ENCODE measurements at regions not wholly inside any gene's neighbourhood (a gene's known extent, or its start where the extent isn't known, plus 50 kb on each side); places are given as distances from the start of the nearest gene placed in this dataset.

DNA sequence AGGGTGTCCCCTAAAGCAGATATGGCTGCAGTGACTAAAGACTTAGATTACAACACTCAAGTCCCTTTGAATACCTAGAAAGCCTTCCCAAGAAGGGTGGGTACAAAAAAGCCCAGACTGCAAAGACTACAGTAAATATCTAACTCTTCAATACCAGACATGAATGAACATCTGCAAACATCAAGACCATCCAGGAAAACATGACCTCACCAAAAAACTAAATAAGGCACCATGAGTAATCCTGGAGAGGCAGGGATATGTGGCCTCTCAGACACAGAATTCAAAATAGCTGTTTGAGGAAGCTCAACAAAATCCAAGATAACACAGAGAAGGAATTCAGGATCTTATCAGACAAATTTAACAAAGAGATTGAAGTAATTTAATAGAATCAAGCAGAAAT, 138.2 kb upstream of the OTOS start (continued):
- TF ChIP-seq, protein P1, sequence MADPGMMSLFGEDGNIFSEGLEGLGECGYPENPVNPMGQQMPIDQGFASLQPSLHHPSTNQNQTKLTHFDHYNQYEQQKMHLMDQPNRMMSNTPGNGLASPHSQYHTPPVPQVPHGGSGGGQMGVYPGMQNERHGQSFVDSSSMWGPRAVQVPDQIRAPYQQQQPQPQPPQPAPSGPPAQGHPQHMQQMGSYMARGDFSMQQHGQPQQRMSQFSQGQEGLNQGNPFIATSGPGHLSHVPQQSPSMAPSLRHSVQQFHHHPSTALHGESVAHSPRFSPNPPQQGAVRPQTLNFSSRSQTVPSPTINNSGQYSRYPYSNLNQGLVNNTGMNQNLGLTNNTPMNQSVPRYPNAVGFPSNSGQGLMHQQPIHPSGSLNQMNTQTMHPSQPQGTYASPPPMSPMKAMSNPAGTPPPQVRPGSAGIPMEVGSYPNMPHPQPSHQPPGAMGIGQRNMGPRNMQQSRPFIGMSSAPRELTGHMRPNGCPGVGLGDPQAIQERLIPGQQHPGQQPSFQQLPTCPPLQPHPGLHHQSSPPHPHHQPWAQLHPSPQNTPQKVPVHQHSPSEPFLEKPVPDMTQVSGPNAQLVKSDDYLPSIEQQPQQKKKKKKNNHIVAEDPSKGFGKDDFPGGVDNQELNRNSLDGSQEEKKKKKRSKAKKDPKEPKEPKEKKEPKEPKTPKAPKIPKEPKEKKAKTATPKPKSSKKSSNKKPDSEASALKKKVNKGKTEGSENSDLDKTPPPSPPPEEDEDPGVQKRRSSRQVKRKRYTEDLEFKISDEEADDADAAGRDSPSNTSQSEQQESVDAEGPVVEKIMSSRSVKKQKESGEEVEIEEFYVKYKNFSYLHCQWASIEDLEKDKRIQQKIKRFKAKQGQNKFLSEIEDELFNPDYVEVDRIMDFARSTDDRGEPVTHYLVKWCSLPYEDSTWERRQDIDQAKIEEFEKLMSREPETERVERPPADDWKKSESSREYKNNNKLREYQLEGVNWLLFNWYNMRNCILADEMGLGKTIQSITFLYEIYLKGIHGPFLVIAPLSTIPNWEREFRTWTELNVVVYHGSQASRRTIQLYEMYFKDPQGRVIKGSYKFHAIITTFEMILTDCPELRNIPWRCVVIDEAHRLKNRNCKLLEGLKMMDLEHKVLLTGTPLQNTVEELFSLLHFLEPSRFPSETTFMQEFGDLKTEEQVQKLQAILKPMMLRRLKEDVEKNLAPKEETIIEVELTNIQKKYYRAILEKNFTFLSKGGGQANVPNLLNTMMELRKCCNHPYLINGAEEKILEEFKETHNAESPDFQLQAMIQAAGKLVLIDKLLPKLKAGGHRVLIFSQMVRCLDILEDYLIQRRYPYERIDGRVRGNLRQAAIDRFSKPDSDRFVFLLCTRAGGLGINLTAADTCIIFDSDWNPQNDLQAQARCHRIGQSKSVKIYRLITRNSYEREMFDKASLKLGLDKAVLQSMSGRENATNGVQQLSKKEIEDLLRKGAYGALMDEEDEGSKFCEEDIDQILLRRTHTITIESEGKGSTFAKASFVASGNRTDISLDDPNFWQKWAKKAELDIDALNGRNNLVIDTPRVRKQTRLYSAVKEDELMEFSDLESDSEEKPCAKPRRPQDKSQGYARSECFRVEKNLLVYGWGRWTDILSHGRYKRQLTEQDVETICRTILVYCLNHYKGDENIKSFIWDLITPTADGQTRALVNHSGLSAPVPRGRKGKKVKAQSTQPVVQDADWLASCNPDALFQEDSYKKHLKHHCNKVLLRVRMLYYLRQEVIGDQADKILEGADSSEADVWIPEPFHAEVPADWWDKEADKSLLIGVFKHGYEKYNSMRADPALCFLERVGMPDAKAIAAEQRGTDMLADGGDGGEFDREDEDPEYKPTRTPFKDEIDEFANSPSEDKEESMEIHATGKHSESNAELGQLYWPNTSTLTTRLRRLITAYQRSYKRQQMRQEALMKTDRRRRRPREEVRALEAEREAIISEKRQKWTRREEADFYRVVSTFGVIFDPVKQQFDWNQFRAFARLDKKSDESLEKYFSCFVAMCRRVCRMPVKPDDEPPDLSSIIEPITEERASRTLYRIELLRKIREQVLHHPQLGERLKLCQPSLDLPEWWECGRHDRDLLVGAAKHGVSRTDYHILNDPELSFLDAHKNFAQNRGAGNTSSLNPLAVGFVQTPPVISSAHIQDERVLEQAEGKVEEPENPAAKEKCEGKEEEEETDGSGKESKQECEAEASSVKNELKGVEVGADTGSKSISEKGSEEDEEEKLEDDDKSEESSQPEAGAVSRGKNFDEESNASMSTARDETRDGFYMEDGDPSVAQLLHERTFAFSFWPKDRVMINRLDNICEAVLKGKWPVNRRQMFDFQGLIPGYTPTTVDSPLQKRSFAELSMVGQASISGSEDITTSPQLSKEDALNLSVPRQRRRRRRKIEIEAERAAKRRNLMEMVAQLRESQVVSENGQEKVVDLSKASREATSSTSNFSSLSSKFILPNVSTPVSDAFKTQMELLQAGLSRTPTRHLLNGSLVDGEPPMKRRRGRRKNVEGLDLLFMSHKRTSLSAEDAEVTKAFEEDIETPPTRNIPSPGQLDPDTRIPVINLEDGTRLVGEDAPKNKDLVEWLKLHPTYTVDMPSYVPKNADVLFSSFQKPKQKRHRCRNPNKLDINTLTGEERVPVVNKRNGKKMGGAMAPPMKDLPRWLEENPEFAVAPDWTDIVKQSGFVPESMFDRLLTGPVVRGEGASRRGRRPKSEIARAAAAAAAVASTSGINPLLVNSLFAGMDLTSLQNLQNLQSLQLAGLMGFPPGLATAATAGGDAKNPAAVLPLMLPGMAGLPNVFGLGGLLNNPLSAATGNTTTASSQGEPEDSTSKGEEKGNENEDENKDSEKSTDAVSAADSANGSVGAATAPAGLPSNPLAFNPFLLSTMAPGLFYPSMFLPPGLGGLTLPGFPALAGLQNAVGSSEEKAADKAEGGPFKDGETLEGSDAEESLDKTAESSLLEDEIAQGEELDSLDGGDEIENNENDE (IDR thresholded peaks at IDR 0.05; ENCODE audit: insufficient replicate concordance, low read length) = no peak
- no peak for TF ChIP-seq TAF7 (optimal IDR thresholded peaks at IDR 0.05; ENCODE audit: borderline replicate concordance, low read depth, low read length)
- no peak for TF ChIP-seq SIX5 (IDR thresholded peaks at IDR 0.05; ENCODE audit: low read depth, low read length)
- TF ChIP-seq SRF (IDR thresholded peaks at IDR 0.05; ENCODE audit: low read depth, low read length) = no peak
- no peak for TF ChIP-seq SP2 (IDR thresholded peaks at IDR 0.05; ENCODE audit: low read length)

All from H1 (cell line).